OCI-LY7 (cell line): ENCODE measurements at regions not wholly inside any gene's neighbourhood (a gene's known extent, or its start where the extent isn't known, plus 50 kb on each side); places are given as distances from the start of the nearest gene placed in this dataset.
"Not testable (repeated sequence)": the region's sequence is repeated elsewhere in the genome, so short reads cannot be mapped to it uniquely, and the experiment has no call there.

ENCODE experiments used
- BruUV-seq: library from RNA; stranded (reverse); fragments of 400-500 nt; replicated peaks from 2 replicates; lab custom pipeline; 2021; lab: Mats Ljungman, UMichigan
- CTCF ChIA-PET: fragments of 300-600 bp; sonication (Branson Sonifier 250); formaldehyde crosslinking; loops from one replicate; lab custom pipeline; 2022; ENCODE audit warnings: antibody characterized with exemption; ENCODE audit not compliant: unreplicated experiment; lab: Charles Lee
- POLR2A ChIA-PET: fragments of 300-600 bp; sonication (Branson Sonifier 250); formaldehyde crosslinking; loops from one replicate; lab custom pipeline; 2022; ENCODE audit warnings: antibody characterized with exemption; lab: Charles Lee
- DNase-seq: peaks from one replicate; pipeline ENCODE4 v3.0.0-alpha.2; 2015; ENCODE audit warnings: low spot score
- H2AFZ ChIP-seq: fragments of 200-600 bp; sonication (generic), shearing (Covaris generic); 2 replicates; pipeline ENCODE4 v1.6.1; 2014; ENCODE audit warnings: mild to moderate bottlenecking, antibody characterized with exemption, low read length, moderate library complexity
- H3K27ac ChIP-seq: fragments of 200-600 bp; sonication (generic); 2 replicates; pipeline ENCODE4 v1.5.1; 2014; ENCODE audit warnings: mixed run types, low read depth, mild to moderate bottlenecking, moderate library complexity, low read length, inconsistent platforms; ENCODE audit not compliant: poor library complexity, severe bottlenecking
- H3K36me3 ChIP-seq: fragments of 200-600 bp; sonication (generic); 2 replicates; pipeline ENCODE4 v1.6.1; 2014; ENCODE audit warnings: mild to moderate bottlenecking, antibody characterized with exemption, low read length, moderate library complexity, mixed read lengths; ENCODE audit not compliant: insufficient read depth
- H3K4me1 ChIP-seq: fragments of 200-600 bp; sonication (generic); 2 replicates; pipeline ENCODE4 v1.5.1; 2014; ENCODE audit warnings: mild to moderate bottlenecking, low read length; ENCODE audit not compliant: insufficient read depth, poor library complexity, severe bottlenecking
- H3K4me2 ChIP-seq: fragments of 200-600 bp; sonication (generic); 2 replicates; pipeline ENCODE4 v1.6.1; 2014; ENCODE audit warnings: mild to moderate bottlenecking, low read length
- H3K4me3 ChIP-seq: fragments of 200-600 bp; sonication (generic); 2 replicates; pipeline ENCODE4 v1.5.1; 2014; ENCODE audit warnings: mild to moderate bottlenecking, low read depth, low read length; ENCODE audit not compliant: poor library complexity, severe bottlenecking
- H3K79me2 ChIP-seq: fragments of 200-600 bp; sonication (generic); 2 replicates; pipeline ENCODE4 v1.6.1; 2016; ENCODE audit warnings: low read depth, mild to moderate bottlenecking, low read length, moderate library complexity, mixed read lengths; ENCODE audit not compliant: insufficient read depth
- H3K9me2 ChIP-seq: fragments of 200-600 bp; sonication (generic); 2 replicates; pipeline ENCODE4 v1.6.1; 2016; ENCODE audit warnings: mild to moderate bottlenecking, low read length, mixed read lengths; ENCODE audit not compliant: insufficient read depth
- H3K9me3 ChIP-seq: fragments of 200-600 bp; sonication (generic); 2 replicates; pipeline ENCODE4 v1.6.1; 2014; ENCODE audit warnings: mild to moderate bottlenecking, mixed run types, low read length, mixed read lengths
- H4K20me1 ChIP-seq: fragments of 200-600 bp; sonication (generic); 2 replicates; pipeline ENCODE4 v1.6.1; 2014; ENCODE audit warnings: mild to moderate bottlenecking, antibody characterized with exemption, low read length, moderate library complexity, mixed read lengths; ENCODE audit not compliant: insufficient read depth
- EZH2phosphoT487 ChIP-seq: fragments of 200-600 bp; sonication (generic); IDR thresholded peaks from 2 replicates; pipeline ENCODE4 v1.6.1; 2018; ENCODE audit warnings: low read depth, borderline replicate concordance, mild to moderate bottlenecking, mixed run types, antibody characterized with exemption, low read length, moderate library complexity, mixed read lengths
- intact Hi-C: fragments of 100-400 bp; cut with micrococcal nuclease; formaldehyde crosslinking; loops from one replicate; pipeline ENCODE4 v1.10.0; 2022; ENCODE audit not compliant: unreplicated experiment
- TF ChIP-seq, protein P1 (sequence below): fragments of 200-600 bp; sonication (generic); conservative IDR thresholded peaks from 2 replicates; pipeline ENCODE4 v1.5.1; 2014; ENCODE audit warnings: mild to moderate bottlenecking, antibody characterized with exemption, low read length, moderate library complexity, mixed read lengths

- CTCF ChIA-PET, result no interaction called here
- no peaks in the 10 kb centered on the region for H3K79me2 ChIP-seq
- H3K9me3 ChIP-seq, result no peaks in the 10 kb centered on the region
These were observed 702.6 kb upstream of the CDH8 start for GRCh38 chr16:62738666-62739460.

GRCh38 chr16:62732092-62732491 is 695.9 kb upstream of the CDH8 start:
- no TSS peak for BruUV-seq
- Histone ChIP-seq H3K27ac (no peak overlapping the region), H3K4me3 (no peak overlapping the region), H3K4me2 (no peak overlapping the region), H3K9me3 (no peaks in the 10 kb centered on the region), H2AFZ (no peak overlapping the region), H3K9me2 (no peaks in the 10 kb centered on the region), H3K36me3 (no peaks in the 10 kb centered on the region), H3K79me2 (no peaks in the 10 kb centered on the region), H4K20me1 (no peaks in the 10 kb centered on the region), H3K4me1 (no peaks in the 10 kb centered on the region)
- CTCF ChIA-PET, result no interaction called here
- POLR2A ChIA-PET, result no interaction called here
- DNase-seq, result no peak
- intact Hi-C loops, result no loop called here
- TF ChIP-seq, protein P1, sequence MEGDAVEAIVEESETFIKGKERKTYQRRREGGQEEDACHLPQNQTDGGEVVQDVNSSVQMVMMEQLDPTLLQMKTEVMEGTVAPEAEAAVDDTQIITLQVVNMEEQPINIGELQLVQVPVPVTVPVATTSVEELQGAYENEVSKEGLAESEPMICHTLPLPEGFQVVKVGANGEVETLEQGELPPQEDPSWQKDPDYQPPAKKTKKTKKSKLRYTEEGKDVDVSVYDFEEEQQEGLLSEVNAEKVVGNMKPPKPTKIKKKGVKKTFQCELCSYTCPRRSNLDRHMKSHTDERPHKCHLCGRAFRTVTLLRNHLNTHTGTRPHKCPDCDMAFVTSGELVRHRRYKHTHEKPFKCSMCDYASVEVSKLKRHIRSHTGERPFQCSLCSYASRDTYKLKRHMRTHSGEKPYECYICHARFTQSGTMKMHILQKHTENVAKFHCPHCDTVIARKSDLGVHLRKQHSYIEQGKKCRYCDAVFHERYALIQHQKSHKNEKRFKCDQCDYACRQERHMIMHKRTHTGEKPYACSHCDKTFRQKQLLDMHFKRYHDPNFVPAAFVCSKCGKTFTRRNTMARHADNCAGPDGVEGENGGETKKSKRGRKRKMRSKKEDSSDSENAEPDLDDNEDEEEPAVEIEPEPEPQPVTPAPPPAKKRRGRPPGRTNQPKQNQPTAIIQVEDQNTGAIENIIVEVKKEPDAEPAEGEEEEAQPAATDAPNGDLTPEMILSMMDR, result no peak
- no peak for TF ChIP-seq EZH2phosphoT487

More at GRCh38 chr16:62738666-62739460, 702.6 kb upstream of the CDH8 start:
- POLR2A ChIA-PET, result no interaction called here
- no peak overlapping the region for H2AFZ ChIP-seq
- TF ChIP-seq EZH2phosphoT487, result no peak
- TF ChIP-seq, protein P1, result no peak
- H3K9me2 ChIP-seq, result no peaks in the 10 kb centered on the region
- BruUV-seq, result no TSS peak
- H3K4me3 ChIP-seq, result no peak overlapping the region
- no peak overlapping the region for H3K27ac ChIP-seq
- H3K36me3 ChIP-seq, result no peaks in the 10 kb centered on the region
- H4K20me1 ChIP-seq, result no peaks in the 10 kb centered on the region
- intact Hi-C loops, result no loop called here
- no peak for DNase-seq
- H3K4me1 ChIP-seq, result no peaks in the 10 kb centered on the region
- no peak overlapping the region for H3K4me2 ChIP-seq

GRCh38 chr16:62724670-62725269 is 688.5 kb upstream of the CDH8 start:
- H3K9me3 ChIP-seq, DNase-seq, H3K4me3 ChIP-seq, H2AFZ ChIP-seq, intact Hi-C loops, H3K9me2 ChIP-seq, H4K20me1 ChIP-seq, H3K36me3 ChIP-seq, H3K4me1 ChIP-seq, H3K27ac ChIP-seq, CTCF ChIA-PET, H3K79me2 ChIP-seq, BruUV-seq, H3K4me2 ChIP-seq: not testable (repeated sequence)
- POLR2A ChIA-PET, result interaction anchor here (0.5 to 0.6 kb wide), 2 partner anchors 20 to 1221 kb away, joined by 3 to 6 read pairs; no protein-coding TSS in a partner anchor
